Right lobe of liver (tissue), 6 donors: ENCODE measurements at regions not wholly inside any gene's neighbourhood (a gene's known extent, or its start where the extent isn't known, plus 50 kb on each side); places are given as distances from the start of the nearest gene placed in this dataset.
"Not testable (repeated sequence)": the region's sequence is repeated elsewhere in the genome, so short reads cannot be mapped to it uniquely, and the experiment has no call there.

ENCODE experiments used
- ATAC-seq, 4 donors: fragments of 200-7000 bp; cut with Tn5 transposase; one replicate each; pipeline ENCODE4 v1.9.1; 2020; ENCODE audit warnings: mild to moderate bottlenecking in 4 of 4, moderate library complexity in 4 of 4
- DNase-seq, 3 donors: peaks; one replicate each; pipeline ENCODE4 v3.0.0-alpha.2; 2020
- H3K27ac ChIP-seq, 3 donors: fragments of 200-600 bp; one replicate each; pipeline ENCODE4 v1.8.0; 2022
- H3K27me3 ChIP-seq, 2 donors: fragments of 200-600 bp; one replicate each; pipeline ENCODE4 v1.8.0; 2022
- H3K36me3 ChIP-seq, 4 donors: fragments of 200-600 bp; sonication (generic) in 1 of 4; one replicate each; pipeline versions ENCODE4 v1.5.1 to v1.8.0; 2017 to 2022; ENCODE audit warnings: control low read depth in 1 of 4
- H3K4me1 ChIP-seq, 4 donors: fragments of 200-600 bp; sonication (generic) in 1 of 4; one replicate each; pipeline versions ENCODE4 v1.5.1 to v1.8.0; 2017 to 2022; ENCODE audit warnings: control low read depth in 1 of 4
- H3K4me3 ChIP-seq, 3 donors: fragments of 200-600 bp; one replicate each; pipeline ENCODE4 v1.8.0; 2022
- H3K9me3 ChIP-seq, 4 donors: fragments of 200-600 bp; sonication (generic) in 1 of 4; one replicate each; pipeline versions ENCODE4 v1.5.1 to v1.8.0; 2017 to 2022; ENCODE audit warnings: control low read depth in 1 of 4
- CTCF ChIP-seq, 4 donors: fragments of 200-600 bp in 3 of 4; fragments of 450-650 bp in 1 of 4; IDR thresholded peaks; one replicate each; pipeline versions ENCODE4 v1.5.1 to v1.8.0; 2016 to 2022; ENCODE audit warnings: antibody characterized with exemption in 4 of 4, mild to moderate bottlenecking in 2 of 4
- POLR2A ChIP-seq: fragments of 450-650 bp; IDR thresholded peaks from one replicate; pipeline ENCODE4 v1.6.1; 2017; ENCODE audit warnings: antibody characterized with exemption, mild to moderate bottlenecking
- WGBS: methylation state at CpG from one replicate; pipeline ENCODE4 v1.1.6; 2018; ENCODE audit warnings: low coverage, low lambda C conversion rate; ENCODE audit not compliant: insufficient coverage; ENCODE audit errors: missing lambda C conversion rate; 5-methylcytosine and 5-hydroxymethylcytosine counted together
- intact Hi-C, 2 donors: fragments of 100-400 bp; cut with DNase I; formaldehyde crosslinking; loops; one replicate each; pipeline versions ENCODE4 v1.11.2 to v1.14.1; 2022
- donor health status: DM: no; HTN: yes; CAD: no.
- donor health status: DM: no; HTN: no; CAD: no.
- donor health status: DM: no; HTN: no; CAD: no.
- donor health status: DM: no; HTN: yes; CAD: no.
- donor health status: DM: no; HTN: yes; CAD: no.

- Histone ChIP-seq H3K27me3 (no peaks in the 10 kb centered on the region), H3K27ac (no peak overlapping the region), H3K4me1 (no peaks in the 10 kb centered on the region), H3K4me3 (no peak overlapping the region), H3K9me3 (no peaks in the 10 kb centered on the region), H3K36me3 (no peaks in the 10 kb centered on the region)
- TF ChIP-seq POLR2A, result no peak
- no peak for TF ChIP-seq CTCF (IDR thresholded peaks at IDR 0.05)
- ATAC-seq (no peak), DNase-seq (no peak)
- intact Hi-C loops, result no loop called here
Observed at GRCh38 chr5:60535198-60535597, 164.8 kb downstream of the DEPDC1B start.

- Histone ChIP-seq H3K4me1 (no peaks in the 10 kb centered on the region), H3K4me3 (no peak overlapping the region), H3K27me3 (no peaks in the 10 kb centered on the region), H3K36me3 (no peaks in the 10 kb centered on the region), H3K9me3 (no peaks in the 10 kb centered on the region), H3K27ac (no peak overlapping the region)
- WGBS, result 62% methylated on average over 4 of the region's 4 CpGs
- DNase-seq (no peak), ATAC-seq (no peak)
- intact Hi-C loops, result no loop called here
- no peak for TF ChIP-seq CTCF (IDR thresholded peaks at IDR 0.05)
- TF ChIP-seq POLR2A, result no peak
Observed at GRCh38 chr5:60533789-60534188, 166.2 kb downstream of the DEPDC1B start.

- H3K27ac ChIP-seq, H3K27me3 ChIP-seq, H3K4me1 ChIP-seq, DNase-seq, H3K4me3 ChIP-seq, intact Hi-C loops, ATAC-seq, H3K9me3 ChIP-seq, H3K36me3 ChIP-seq: not testable (repeated sequence)
- WGBS, result 58% methylated on average over 3 of the region's 5 CpGs
Observed at GRCh38 chr5:60532796-60533195, 167.2 kb downstream of the DEPDC1B start.

GRCh38 chr5:60530144-60530848 lies 169.7 kb downstream of the DEPDC1B start:
- DNase-seq, result not testable (repeated sequence)

DNA sequence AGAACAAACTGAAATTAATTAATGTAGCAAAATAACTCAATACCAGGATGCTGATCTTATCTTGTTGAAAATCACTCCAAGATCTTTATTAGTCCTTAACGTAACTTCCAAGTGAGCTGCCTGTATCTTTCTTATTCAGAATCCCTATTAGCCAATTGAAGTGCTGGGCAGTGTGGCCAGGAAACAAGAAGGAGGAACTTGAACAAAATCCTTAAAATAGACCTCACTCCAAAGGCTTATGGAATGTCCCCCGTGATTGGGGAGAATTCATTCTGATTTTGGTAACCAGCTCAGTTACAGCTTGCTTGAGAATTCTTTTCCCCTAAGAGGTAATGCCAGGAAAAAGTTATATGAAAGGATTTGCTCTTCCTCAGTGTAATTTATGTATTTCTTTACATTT lies 171.0 kb downstream of the DEPDC1B start:
- WGBS, result 36% methylated on average over 2 of the region's 2 CpGs
- intact Hi-C loops, result no loop called here
- ATAC-seq, result no peak

More at GRCh38 chr5:60530144-60530848, 169.7 kb downstream of the DEPDC1B start:
- H3K4me3 ChIP-seq, H3K36me3 ChIP-seq, ATAC-seq, intact Hi-C loops, H3K27me3 ChIP-seq, H3K4me1 ChIP-seq, H3K27ac ChIP-seq, H3K9me3 ChIP-seq: not testable (repeated sequence)
- no CpG with 5 or more reads among the region's 32 CpGs for WGBS

More for the DNA sequence above, 171.0 kb downstream of the DEPDC1B start:
- Histone ChIP-seq H3K4me1 (no peaks in the 10 kb centered on the region), H3K27ac (no peak overlapping the region), H3K4me3 (no peak overlapping the region), H3K27me3 (no peaks in the 10 kb centered on the region), H3K36me3 (no peaks in the 10 kb centered on the region), H3K9me3 (no peaks in the 10 kb centered on the region)
- no peak for DNase-seq
- TF ChIP-seq CTCF (IDR thresholded peaks at IDR 0.05) (no peak), POLR2A (no peak)
